Activated naive CD8-positive, alpha-beta T cell (primary cell): ENCODE measurements at regions not wholly inside any gene's neighbourhood (a gene's known extent, or its start where the extent isn't known, plus 50 kb on each side); places are given as distances from the start of the nearest gene placed in this dataset.
"Not testable (repeated sequence)": the region's sequence is repeated elsewhere in the genome, so short reads cannot be mapped to it uniquely, and the experiment has no call there.

Experiments used
- H3K27ac Mint-ChIP-seq: one replicate; pipeline ENCODE4 v1.8.0; 2021; ENCODE audit warnings: mixed read lengths
- H3K27me3 Mint-ChIP-seq: one replicate; pipeline ENCODE4 v1.8.0; 2021; ENCODE audit warnings: mixed read lengths
- H3K36me3 Mint-ChIP-seq: one replicate; pipeline ENCODE4 v1.8.0; 2021; ENCODE audit warnings: mixed read lengths
- H3K4me1 Mint-ChIP-seq: one replicate; pipeline ENCODE4 v1.8.0; 2021; ENCODE audit warnings: low read depth, mixed read lengths
- H3K4me3 Mint-ChIP-seq: one replicate; pipeline ENCODE4 v1.8.0; 2021; ENCODE audit warnings: mild to moderate bottlenecking, mixed read lengths
- H3K9me3 Mint-ChIP-seq: one replicate; pipeline ENCODE4 v1.8.0; 2021; ENCODE audit warnings: low read depth, mixed read lengths

DNA sequence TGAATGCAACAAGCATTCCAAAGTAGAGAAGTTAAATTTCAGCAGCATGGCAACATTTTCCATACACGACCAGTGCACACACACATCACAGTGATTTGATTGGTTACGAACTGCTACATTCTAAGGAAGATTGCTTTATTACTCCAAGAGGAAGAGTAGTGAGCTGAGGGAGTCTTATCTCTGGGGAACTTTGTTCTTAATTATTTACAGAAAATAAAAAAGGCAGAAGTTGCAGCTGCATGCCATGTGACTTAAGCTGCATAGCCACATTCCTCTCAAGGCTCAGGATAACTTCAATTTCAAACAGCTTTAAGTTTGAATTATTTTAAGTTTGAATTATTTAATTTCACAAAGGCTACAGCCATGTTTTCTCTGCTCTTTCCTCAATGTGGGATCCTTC, 71.6 kb upstream of the HSPB3 start:
- Mint-ChIP-seq H3K27me3 (peaks cover 4% of the 10 kb centered on the region), H3K36me3 (peaks cover 3% of the 10 kb centered on the region), H3K4me3 (no peak overlapping the region), H3K9me3 (no peaks in the 10 kb centered on the region), H3K27ac (no peak overlapping the region), H3K4me1 (peaks cover 4% of the 10 kb centered on the region)

DNA sequence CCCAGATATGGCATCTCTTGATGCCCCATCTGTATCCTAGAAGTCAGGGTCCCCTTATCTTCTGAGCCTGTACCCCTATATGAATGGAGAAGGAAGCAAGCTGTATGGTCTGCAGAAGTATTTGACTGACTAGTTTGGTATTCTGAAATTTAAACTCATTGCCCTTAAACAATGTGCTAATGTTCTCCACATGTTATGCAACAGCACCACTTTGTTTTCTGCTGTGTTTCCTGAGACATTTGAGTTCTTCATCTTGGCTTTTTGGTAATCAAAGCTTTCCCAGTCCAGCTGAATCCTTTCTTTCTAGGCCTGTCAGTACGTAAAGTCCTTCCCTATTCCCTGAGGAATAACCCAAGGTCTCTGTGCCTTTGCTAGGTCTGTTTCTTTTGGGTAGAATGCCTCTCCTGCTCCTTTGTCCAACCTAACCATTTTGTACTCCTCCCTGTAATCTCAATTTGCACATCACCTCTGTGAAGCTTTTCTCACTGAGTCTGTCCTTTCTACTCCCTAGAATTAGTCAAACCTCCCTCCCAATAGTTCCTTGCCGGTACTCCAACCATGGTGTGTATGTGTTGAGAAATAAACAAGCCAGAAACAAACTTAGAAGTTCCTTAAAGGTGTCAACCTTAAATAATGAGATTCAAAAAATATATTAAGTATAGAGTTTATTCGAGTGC, 72.1 kb upstream of the HSPB3 start:
- Mint-ChIP-seq H3K27ac (no peak overlapping the region), H3K36me3 (peaks cover 3% of the 10 kb centered on the region), H3K9me3 (no peaks in the 10 kb centered on the region), H3K27me3 (peaks cover 6% of the 10 kb centered on the region), H3K4me1 (peaks cover 4% of the 10 kb centered on the region), H3K4me3 (no peak overlapping the region)

DNA sequence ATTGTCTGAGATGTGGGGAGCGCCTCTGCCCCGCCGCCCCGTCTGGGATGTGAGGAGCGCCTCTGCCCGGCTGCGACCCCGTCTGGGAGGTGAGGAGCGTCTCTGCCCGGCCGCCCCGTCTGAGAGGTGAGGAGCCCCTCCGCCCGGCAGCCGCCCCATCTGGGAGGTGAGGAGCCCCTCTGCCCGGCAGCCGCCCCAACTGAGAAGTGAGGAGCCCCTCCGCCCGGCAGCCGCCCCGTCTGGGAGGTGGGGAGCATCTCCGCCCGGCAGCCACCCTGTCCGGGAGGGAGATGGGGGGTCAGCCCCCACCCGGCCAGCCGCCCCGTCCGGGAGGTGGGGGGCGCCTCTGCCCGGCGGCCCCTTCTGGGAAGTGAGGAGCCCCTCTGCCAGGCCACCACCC, 70.9 kb upstream of the ARL15 start:
- H3K4me3 Mint-ChIP-seq, H3K27ac Mint-ChIP-seq, H3K9me3 Mint-ChIP-seq, H3K36me3 Mint-ChIP-seq, H3K4me1 Mint-ChIP-seq: not testable (repeated sequence)
- H3K27me3 Mint-ChIP-seq: peaks cover 12% of the 10 kb centered on the region

DNA sequence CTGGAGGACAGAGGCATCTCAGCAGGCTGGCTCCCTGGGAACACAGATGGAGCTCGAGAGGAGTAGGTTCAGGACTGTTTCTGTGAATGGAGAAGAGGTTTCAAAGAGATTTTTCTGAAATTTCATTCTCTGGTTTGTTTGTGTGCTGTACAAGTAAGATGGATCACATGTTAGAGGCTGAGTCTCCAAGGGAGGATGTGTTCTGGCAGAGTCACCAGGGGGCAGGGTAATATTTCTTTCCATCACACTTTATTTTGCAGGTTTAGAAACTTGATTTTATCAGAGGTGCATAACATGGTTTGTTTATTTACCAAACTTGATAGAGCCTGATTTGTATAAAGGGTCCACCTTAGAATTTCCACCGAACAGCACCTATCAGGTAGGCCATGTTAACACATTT, 69.2 kb upstream of the ARL15 start:
- no peak overlapping the region for H3K27ac Mint-ChIP-seq
- H3K4me3 Mint-ChIP-seq: no peak overlapping the region
- H3K27me3 Mint-ChIP-seq: peaks cover 21% of the 10 kb centered on the region

DNA sequence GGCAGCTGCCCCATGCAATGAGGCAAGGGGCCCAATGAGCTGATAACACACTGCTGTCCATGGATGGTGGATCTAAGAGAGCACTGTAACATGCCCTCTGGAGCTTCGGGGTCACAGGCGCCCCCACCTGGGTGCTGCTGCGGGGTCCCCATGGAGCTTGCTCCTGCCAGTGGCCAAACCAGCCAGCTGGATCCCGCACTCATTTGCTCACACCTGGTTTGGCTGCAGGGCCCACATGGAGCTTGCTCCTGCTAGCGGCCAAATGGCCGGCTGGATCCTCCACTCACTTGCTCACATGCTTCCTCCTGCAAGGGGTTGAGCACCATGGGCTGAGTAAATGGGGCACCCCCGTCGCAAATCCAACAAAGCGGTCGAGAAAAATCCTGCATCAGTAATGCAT, 68.3 kb upstream of the ARL15 start:
- Mint-ChIP-seq H3K4me1 (no peaks in the 10 kb centered on the region), H3K4me3 (no peak overlapping the region), H3K36me3 (peaks cover 3% of the 10 kb centered on the region), H3K27ac (no peak overlapping the region), H3K9me3 (no peaks in the 10 kb centered on the region), H3K27me3 (peaks cover 21% of the 10 kb centered on the region)

More for the DNA sequence above, 69.2 kb upstream of the ARL15 start:
- Mint-ChIP-seq H3K36me3 (peaks cover 3% of the 10 kb centered on the region), H3K9me3 (no peaks in the 10 kb centered on the region), H3K4me1 (no peaks in the 10 kb centered on the region)

DNA sequence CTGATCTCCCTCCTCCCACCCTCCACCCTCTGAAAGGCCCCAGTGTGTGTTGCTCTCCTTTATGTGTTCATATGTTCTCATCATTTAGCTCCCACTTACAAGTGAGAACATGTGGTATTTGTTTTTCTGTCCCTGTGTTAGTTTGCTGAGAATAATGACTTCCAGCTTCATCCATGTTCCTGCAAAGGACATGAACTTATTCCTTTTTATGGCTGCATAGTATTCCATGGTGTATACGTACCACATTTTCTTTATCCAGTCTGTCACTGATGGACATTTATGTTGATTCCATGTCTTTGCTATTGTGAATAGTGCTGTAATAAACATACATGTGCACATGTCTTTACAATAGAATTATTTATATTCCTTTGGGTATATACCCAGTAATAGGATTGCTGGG, 67.0 kb upstream of the ARL15 start:
- not testable (repeated sequence) for H3K36me3 Mint-ChIP-seq, H3K4me3 Mint-ChIP-seq, H3K9me3 Mint-ChIP-seq, H3K4me1 Mint-ChIP-seq, H3K27ac Mint-ChIP-seq
- peaks cover 29% of the 10 kb centered on the region for H3K27me3 Mint-ChIP-seq

DNA sequence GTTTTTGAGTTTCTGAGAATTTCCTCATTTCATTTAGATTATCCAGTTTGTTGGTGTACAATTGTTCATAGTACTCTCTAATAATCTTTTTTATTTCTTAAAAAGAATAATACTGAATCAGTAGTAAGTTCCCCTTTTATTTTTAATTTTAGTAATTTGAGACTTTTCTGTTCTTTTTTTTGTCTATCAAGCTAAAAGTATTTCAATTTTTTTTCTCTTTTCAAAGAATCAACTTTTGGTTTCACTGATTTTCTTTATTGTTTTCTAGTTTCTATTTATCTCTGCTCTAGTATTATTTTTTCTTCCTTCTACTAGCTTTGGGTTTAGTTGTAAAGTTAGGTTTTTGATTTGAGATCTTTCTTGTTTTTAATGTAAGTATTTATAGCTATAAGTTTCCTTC, 60.6 kb upstream of the ARL15 start:
- no peak overlapping the region for H3K4me3 Mint-ChIP-seq
- H3K4me1 Mint-ChIP-seq: no peaks in the 10 kb centered on the region
- no peak overlapping the region for H3K27ac Mint-ChIP-seq
- H3K36me3 Mint-ChIP-seq: peaks cover 4% of the 10 kb centered on the region
- H3K9me3 Mint-ChIP-seq: peaks cover 4% of the 10 kb centered on the region
- H3K27me3 Mint-ChIP-seq: peaks cover 19% of the 10 kb centered on the region

DNA sequence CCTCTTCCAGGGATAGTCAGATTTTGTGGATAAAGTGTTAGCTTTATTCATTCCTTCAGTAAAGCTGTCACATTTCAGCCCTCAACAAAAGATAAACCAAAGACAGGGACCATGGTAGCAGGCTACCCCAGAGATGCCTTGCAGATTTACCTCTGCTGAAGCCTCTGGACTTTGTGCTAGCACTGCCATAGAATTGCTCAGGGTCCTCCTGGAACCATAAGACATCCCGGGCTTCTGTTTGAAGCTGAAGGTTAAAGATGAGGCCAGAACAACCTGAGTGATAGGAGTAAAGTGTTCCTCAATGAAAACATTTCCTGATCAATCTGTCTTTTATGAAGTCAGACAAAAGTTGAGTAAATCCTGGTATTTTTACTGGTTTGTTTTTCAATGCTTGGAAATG, 57.5 kb upstream of the ARL15 start:
- Mint-ChIP-seq H3K9me3 (peaks cover 4% of the 10 kb centered on the region), H3K4me1 (no peaks in the 10 kb centered on the region), H3K4me3 (no peak overlapping the region), H3K27me3 (peaks cover 5% of the 10 kb centered on the region), H3K36me3 (no peaks in the 10 kb centered on the region), H3K27ac (no peak overlapping the region)

DNA sequence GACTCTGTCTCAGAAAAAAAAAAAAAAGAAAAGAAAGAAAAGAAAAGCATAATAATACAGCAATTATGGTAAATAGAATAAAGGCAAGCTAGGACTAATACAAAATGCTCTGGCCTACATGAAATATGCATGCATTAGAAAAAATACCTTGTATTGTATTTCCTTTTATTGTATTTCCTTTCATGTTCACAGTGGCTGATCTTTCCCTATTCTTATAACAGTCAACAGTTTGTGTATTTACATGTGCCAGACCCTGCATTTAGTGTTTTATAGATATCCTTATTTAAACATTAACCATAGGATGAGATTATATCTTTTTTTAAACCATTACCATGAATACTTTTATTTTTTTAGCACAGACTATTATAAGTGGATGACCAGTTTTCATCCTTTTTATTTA, 56.3 kb upstream of the ARL15 start:
- H3K9me3 Mint-ChIP-seq: no peaks in the 10 kb centered on the region

DNA sequence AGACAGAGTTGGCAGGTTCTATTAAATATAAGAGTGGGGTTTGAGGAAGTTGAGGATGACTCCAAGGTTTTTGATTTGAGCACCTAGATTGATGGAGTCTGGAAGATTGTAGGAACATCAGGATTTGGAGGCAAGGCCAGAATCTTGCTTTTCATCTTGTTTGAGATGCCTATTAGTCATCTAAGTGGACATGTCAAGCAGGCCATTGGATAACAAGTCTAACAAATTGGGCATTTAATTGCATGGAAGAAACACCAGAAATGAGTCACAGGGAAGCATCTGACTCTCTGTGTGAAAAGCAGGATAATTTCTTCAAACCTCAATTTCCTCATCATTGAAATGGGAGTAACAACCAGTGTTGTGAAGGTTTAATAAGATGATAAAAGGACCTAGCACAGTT, 53.3 kb upstream of the ARL15 start:
- Mint-ChIP-seq H3K27me3 (peaks cover 4% of the 10 kb centered on the region), H3K9me3 (no peaks in the 10 kb centered on the region), H3K4me3 (no peak overlapping the region), H3K4me1 (no peaks in the 10 kb centered on the region), H3K27ac (no peak overlapping the region), H3K36me3 (no peaks in the 10 kb centered on the region)

More for the DNA sequence above, 56.3 kb upstream of the ARL15 start:
- Mint-ChIP-seq H3K4me3 (no peak overlapping the region), H3K36me3 (no peaks in the 10 kb centered on the region), H3K27ac (no peak overlapping the region), H3K27me3 (peaks cover 2% of the 10 kb centered on the region), H3K4me1 (no peaks in the 10 kb centered on the region)

DNA sequence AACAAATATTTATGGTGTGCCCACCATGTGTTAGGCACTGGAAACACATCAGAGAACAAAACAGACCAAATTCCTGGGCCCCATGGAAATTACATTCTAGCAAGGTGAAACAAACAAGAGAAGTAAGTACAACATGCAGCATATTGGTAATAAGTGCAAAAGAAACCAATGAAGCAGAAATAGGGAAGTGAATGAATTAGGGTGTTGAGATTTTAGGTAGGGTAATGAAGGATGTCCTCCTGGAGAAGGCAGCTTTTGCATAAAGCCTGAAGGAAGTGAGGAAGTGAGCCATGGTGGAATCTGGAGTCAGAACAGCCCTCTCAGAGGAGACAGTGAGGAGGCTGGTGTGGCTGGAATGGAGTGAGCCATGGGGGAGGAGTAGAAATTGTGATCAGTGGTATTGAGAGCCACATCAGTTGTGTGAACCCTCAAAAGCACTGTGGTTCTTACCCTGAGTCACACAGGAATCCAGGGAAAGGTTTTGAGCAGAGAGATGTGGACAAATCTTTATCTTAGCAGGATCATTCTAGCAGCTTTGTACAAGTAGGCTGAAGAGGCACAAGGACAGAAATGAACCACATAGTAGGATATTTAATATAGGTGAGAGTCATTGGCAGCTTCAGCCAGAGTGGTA, 52.7 kb upstream of the ARL15 start:
- no peak overlapping the region for H3K27ac Mint-ChIP-seq
- H3K4me1 Mint-ChIP-seq: no peaks in the 10 kb centered on the region
- peaks cover 4% of the 10 kb centered on the region for H3K27me3 Mint-ChIP-seq
- no peaks in the 10 kb centered on the region for H3K36me3 Mint-ChIP-seq
- no peak overlapping the region for H3K4me3 Mint-ChIP-seq
- H3K9me3 Mint-ChIP-seq: no peaks in the 10 kb centered on the region

DNA sequence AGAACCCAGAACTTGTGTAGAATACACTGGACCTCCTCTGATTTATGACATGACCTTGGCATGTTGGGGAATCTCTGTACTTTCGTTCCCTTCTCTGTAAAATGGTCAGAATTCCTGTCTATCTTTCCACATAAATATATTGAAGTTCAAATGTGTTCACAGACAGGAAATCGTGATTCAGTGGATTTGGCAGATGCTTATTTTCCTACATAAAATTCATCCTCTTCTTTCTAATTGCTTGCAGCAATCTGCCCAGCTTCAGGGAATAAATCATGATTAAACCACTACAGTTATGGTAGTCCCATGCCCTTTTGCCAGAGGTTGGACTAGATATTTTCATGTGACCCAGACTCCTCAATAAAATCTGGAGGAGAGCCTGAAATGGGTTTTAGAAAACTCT, 52.1 kb upstream of the ARL15 start:
- Mint-ChIP-seq H3K36me3 (no peaks in the 10 kb centered on the region), H3K9me3 (no peaks in the 10 kb centered on the region)

DNA sequence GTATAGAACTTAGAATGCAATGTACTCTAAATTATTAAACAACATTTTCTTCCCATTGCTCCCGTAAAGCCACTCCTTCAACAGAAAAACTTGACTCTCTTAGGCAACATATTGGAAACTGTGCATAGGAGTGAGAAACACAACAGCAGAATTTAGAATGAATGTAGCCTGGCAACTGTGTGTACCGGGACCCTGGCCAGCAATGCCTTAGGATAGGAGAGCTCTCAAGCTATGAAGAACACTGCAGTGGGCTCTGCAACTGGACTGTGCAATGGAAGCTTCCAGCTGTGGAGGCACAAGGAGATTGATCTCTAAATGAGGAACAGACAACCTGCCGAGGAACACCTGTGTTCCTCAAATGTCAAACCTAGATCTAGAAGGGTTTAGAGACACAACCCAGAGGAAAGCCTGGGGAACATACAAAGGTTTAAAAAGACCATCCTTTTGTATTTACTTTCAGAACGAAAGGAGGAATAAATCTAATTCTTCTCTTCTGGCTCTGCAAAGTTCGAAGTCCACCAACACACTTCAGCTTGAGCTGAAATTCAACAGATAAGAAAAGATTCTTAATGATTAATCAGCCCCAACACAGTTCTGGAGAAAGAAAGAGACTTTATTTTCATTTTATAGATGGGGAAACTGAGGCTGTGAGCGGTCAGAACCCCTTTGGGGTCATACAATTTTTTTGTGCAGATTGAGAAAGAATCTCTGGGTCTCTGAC, 51.5 kb upstream of the ARL15 start:
- Mint-ChIP-seq H3K4me3 (no peak overlapping the region), H3K9me3 (no peaks in the 10 kb centered on the region), H3K4me1 (no peaks in the 10 kb centered on the region), H3K27me3 (peaks cover 7% of the 10 kb centered on the region), H3K36me3 (no peaks in the 10 kb centered on the region), H3K27ac (no peak overlapping the region)

More for the DNA sequence above, 52.1 kb upstream of the ARL15 start:
- Mint-ChIP-seq H3K27ac (no peak overlapping the region), H3K4me3 (no peak overlapping the region), H3K4me1 (no peaks in the 10 kb centered on the region), H3K27me3 (peaks cover 7% of the 10 kb centered on the region)

DNA sequence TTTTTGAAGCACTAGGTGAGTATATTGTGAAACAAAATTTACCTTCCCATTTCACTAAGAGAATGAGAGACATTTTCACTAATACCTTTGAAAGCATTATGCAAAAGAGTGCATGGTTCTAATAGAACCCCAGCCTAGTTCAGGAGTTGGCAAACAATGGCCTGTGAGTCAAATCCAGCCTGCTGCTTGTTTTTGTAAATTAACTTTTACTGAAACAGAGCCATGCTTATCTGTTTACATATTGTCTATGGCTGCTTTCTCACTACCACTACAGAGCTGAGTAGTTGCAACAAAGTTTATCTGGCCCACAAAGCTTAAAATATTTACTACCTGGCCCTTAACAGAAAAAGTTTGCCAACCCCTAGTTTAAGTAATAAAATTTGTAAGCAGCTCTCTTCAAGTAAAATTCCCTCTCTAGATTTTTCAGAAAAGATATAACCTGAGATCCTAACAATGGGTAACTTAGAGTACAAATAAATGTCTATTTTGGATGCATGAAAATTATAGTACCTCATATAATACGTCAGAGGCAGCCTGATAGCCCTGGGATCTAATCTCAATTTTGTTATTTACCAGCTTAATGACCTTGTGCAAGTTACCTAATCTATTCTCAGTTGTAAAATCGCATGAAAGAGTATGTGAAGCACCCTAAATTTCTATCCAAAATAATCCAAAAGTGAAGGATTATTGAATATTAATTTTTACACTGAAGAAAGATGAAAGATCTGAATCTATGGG, 50.7 kb upstream of the ARL15 start:
- H3K27me3 Mint-ChIP-seq: peaks cover 8% of the 10 kb centered on the region
- no peaks in the 10 kb centered on the region for H3K4me1 Mint-ChIP-seq

More for the DNA sequence above, 50.7 kb upstream of the ARL15 start:
- Mint-ChIP-seq H3K36me3 (peaks cover under 1% of the 10 kb centered on the region), H3K4me3 (no peak overlapping the region), H3K9me3 (no peaks in the 10 kb centered on the region), H3K27ac (no peak overlapping the region)
